Stimulated activated CD8-positive, alpha-beta memory T cell treated with anti-CD3 and anti-CD28 coated beads, Interleukin-4, amount 100 ng/mL, for 1 hour (primary cell): ENCODE measurements at regions not wholly inside any gene's neighbourhood (a gene's known extent, or its start where the extent isn't known, plus 50 kb on each side); places are given as distances from the start of the nearest gene placed in this dataset.

Source experiments
- DNase-seq, 2 donors: peaks; one replicate each; pipeline ENCODE4 v3.0.0-alpha.2; 2020; ENCODE audit warnings: low read depth in 2 of 2, low spot score in 1 of 2

GRCh38 chr15:72836676-72837330 lies 53.2 kb upstream of the ADPGK start:
- DNase-seq = no peak

- DNase-seq = no peak
These were observed 51.8 kb upstream of the ADPGK start for GRCh38 chr15:72835294-72835890.

- DNase-seq = no peak
These were observed 50.0 kb upstream of the ADPGK start for GRCh38 chr15:72833561-72833960.
